ENCODE measurements at regions not wholly inside any gene's neighbourhood (a gene's known extent, or its start where the extent isn't known, plus 50 kb on each side); places are given as distances from the start of the nearest gene placed in this dataset.
A peak's percentile ranks its signal among the peaks of the same experiment; 100 is the strongest.

GRCh38 chr5:114634517-114634916 lies 272.6 kb downstream of the KCNN2 start:
- H3K27me3 ChIP-seq (ENCODE audit: control insufficient read depth in 3 of 3, insufficient read depth in 3 of 3, low read length in 2 of 3) = no peaks in the 10 kb centered on the region
- DNase-seq = no peak
- no peak for ATAC-seq (ENCODE audit: insufficient read depth, low FRiP score)
- no peaks in the 10 kb centered on the region for H3K36me3 ChIP-seq (ENCODE audit: control insufficient read depth in 4 of 4, insufficient read depth in 4 of 4, low read length in 4 of 4)
- H3K4me3 ChIP-seq = no peak overlapping the region
- H3K9ac ChIP-seq (ENCODE audit: insufficient read depth in 1 of 2, low read length in 2 of 2) = no peak overlapping the region
- TF ChIP-seq CTCF (IDR thresholded peaks at IDR 0.05; ENCODE audit: control extremely low read depth, extremely low read depth) = no peak
- H3K27ac ChIP-seq (ENCODE audit: low read depth in 1 of 2, low read length in 1 of 2) = no peak overlapping the region
- H3K9me3 ChIP-seq (ENCODE audit: control insufficient read depth in 4 of 4, insufficient read depth in 3 of 4, low read length in 3 of 4) = no peaks in the 10 kb centered on the region
- peaks cover 0 to 3% (median 0%) of the 10 kb centered on the region in 5 donors for H3K4me1 ChIP-seq (ENCODE audit: control insufficient read depth in 5 of 5, insufficient read depth in 5 of 5, low read length in 5 of 5)
- WGBS, 2 donors = 97 to 100% methylated on average over 2 of the region's 2 CpGs

- DNase-seq (no peak), ATAC-seq (ENCODE audit: insufficient read depth, low FRiP score) (no peak)
- Histone ChIP-seq H3K4me3 (no peak overlapping the region), H3K27ac (ENCODE audit: low read depth in 1 of 2, low read length in 1 of 2) (no peak overlapping the region), H3K27me3 (ENCODE audit: control insufficient read depth in 3 of 3, insufficient read depth in 3 of 3, low read length in 2 of 3) (no peaks in the 10 kb centered on the region), H3K4me1 (ENCODE audit: control insufficient read depth in 5 of 5, insufficient read depth in 5 of 5, low read length in 5 of 5) (no peaks in the 10 kb centered on the region), H3K9me3 (ENCODE audit: control insufficient read depth in 4 of 4, insufficient read depth in 3 of 4, low read length in 3 of 4) (no peaks in the 10 kb centered on the region), H3K9ac (ENCODE audit: insufficient read depth in 1 of 2, low read length in 2 of 2) (no peak overlapping the region), H3K36me3 (ENCODE audit: control insufficient read depth in 4 of 4, insufficient read depth in 4 of 4, low read length in 4 of 4) (no peaks in the 10 kb centered on the region)
- 67 to 74% methylated on average over 3 of the region's 3 CpGs for WGBS, 2 donors
- no peak for TF ChIP-seq CTCF (IDR thresholded peaks at IDR 0.05; ENCODE audit: control extremely low read depth, extremely low read depth)
These were observed 250.5 kb downstream of the KCNN2 start for GRCh38 chr5:114612406-114612805.

DNA sequence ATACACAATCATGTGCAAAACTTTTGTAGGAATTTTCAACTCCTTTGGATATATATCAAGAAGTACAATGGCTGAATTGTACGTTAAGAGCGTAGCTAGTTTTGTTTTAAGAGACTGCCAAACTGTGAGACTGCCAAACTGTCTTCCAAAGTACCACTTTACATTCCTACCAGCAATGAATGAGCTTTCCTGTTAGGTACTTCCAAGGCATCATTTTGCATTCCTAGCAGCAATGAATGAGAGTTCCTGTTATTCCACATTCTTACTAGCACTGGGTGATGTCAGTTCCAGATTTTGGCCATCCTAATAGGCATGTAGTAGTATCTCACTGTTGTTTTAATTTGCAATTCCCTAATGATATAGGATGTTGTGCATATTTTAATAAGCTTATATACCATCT lies 219.3 kb downstream of the KCNN2 start:
- WGBS, 2 donors = 49 to 75% methylated on average over 2 of the region's 2 CpGs

More for the DNA sequence above, 219.3 kb downstream of the KCNN2 start:
- Histone ChIP-seq H3K4me3 (no peak overlapping the region), H3K9me3 (ENCODE audit: control insufficient read depth in 4 of 4, insufficient read depth in 3 of 4, low read length in 3 of 4) (peaks cover 0 to 4% (median 0%) of the 10 kb centered on the region in 4 donors), H3K27me3 (ENCODE audit: control insufficient read depth in 3 of 3, insufficient read depth in 3 of 3, low read length in 2 of 3) (no peaks in the 10 kb centered on the region), H3K36me3 (ENCODE audit: control insufficient read depth in 4 of 4, insufficient read depth in 4 of 4, low read length in 4 of 4) (no peaks in the 10 kb centered on the region), H3K27ac (ENCODE audit: low read depth in 1 of 2, low read length in 1 of 2) (no peak overlapping the region), H3K9ac (ENCODE audit: insufficient read depth in 1 of 2, low read length in 2 of 2) (no peak overlapping the region), H3K4me1 (ENCODE audit: control insufficient read depth in 5 of 5, insufficient read depth in 5 of 5, low read length in 5 of 5) (peaks cover 0 to 4% (median 0%) of the 10 kb centered on the region in 5 donors)
- ATAC-seq (ENCODE audit: insufficient read depth, low FRiP score) (no peak), DNase-seq (peak in 2 of 3 donors; percentile 15 to 49)
- TF ChIP-seq CTCF (IDR thresholded peaks at IDR 0.05; ENCODE audit: control extremely low read depth, extremely low read depth) = no peak

Data from lung (tissue), 11 donors.